ENCODE measurements at regions not wholly inside any gene's neighbourhood (a gene's known extent, or its start where the extent isn't known, plus 50 kb on each side); places are given as distances from the start of the nearest gene placed in this dataset.

DNA sequence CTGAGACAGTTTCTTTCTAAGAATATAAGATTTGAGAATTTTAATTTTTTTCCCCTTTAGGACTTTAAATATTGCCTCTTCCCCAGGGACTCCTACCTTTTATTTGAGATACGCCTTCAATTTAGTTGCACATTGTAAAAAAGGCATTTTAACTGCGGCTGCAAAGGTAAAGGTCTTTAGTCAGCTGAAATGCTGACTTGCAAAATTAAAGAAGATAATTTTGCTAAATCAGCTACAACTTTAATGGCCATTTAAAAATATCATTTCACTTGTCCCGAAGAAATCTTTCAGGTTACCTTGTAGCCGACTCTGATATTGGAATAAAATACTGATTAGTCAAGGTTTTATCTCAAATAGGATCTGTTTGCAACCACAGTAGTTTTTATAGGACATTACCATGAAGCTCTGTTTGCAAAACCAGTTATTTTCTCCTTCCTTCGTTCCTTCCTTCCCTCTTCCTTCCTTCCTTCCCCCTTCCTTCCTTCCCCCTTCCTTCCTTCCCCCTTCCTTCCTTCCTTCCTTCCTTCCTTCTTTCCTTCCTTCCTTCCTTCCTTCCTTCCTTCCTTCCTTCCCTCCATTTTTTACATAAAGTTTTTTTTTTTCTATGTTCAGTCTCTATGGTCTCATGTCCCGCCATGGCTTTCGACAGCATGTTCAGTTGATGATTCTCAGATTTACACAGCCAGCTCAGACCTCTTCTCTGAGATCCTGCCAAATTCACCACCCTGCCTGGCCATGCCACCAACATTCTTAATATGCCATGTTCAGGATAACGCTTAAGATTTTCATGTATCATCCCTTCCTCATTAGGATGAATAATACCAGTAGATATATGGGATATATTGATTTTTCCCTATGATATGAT is 405.4 kb upstream of the PRKX start:
- Histone ChIP-seq H3K27ac (ENCODE audit: low read length) (no peak overlapping the region), H3F3A (ENCODE audit: insufficient read depth, low read length, poor library complexity, severe bottlenecking) (no peaks in the 10 kb centered on the region), H3K36me3 (ENCODE audit: insufficient read depth, low read length) (no peaks in the 10 kb centered on the region), H3K9ac (ENCODE audit: low read length) (no peak overlapping the region), H3K9me2 (ENCODE audit: insufficient read depth, low read length) (no peaks in the 10 kb centered on the region), H4K20me1 (ENCODE audit: insufficient read depth) (no peaks in the 10 kb centered on the region), H3K79me2 (replicated peaks; ENCODE audit: insufficient read depth, low read length) (no peaks in the 10 kb centered on the region), H3K4me2 (ENCODE audit: low read length) (no peak overlapping the region), H3K4me3 (ENCODE audit: low read length) (no peak overlapping the region), H3K27me3 (ENCODE audit: insufficient read depth, low read depth, low read length) (no peaks in the 10 kb centered on the region), H2AFZ (ENCODE audit: low read depth, low read length) (no peak overlapping the region), H3K9me3 (ENCODE audit: low read length) (no peaks in the 10 kb centered on the region)
- TF ChIP-seq, protein P1, sequence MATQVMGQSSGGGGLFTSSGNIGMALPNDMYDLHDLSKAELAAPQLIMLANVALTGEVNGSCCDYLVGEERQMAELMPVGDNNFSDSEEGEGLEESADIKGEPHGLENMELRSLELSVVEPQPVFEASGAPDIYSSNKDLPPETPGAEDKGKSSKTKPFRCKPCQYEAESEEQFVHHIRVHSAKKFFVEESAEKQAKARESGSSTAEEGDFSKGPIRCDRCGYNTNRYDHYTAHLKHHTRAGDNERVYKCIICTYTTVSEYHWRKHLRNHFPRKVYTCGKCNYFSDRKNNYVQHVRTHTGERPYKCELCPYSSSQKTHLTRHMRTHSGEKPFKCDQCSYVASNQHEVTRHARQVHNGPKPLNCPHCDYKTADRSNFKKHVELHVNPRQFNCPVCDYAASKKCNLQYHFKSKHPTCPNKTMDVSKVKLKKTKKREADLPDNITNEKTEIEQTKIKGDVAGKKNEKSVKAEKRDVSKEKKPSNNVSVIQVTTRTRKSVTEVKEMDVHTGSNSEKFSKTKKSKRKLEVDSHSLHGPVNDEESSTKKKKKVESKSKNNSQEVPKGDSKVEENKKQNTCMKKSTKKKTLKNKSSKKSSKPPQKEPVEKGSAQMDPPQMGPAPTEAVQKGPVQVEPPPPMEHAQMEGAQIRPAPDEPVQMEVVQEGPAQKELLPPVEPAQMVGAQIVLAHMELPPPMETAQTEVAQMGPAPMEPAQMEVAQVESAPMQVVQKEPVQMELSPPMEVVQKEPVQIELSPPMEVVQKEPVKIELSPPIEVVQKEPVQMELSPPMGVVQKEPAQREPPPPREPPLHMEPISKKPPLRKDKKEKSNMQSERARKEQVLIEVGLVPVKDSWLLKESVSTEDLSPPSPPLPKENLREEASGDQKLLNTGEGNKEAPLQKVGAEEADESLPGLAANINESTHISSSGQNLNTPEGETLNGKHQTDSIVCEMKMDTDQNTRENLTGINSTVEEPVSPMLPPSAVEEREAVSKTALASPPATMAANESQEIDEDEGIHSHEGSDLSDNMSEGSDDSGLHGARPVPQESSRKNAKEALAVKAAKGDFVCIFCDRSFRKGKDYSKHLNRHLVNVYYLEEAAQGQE (IDR thresholded peaks at IDR 0.05; ENCODE audit: borderline replicate concordance): no peak
- TF ChIP-seq SMC3 (conservative IDR thresholded peaks at IDR 0.05; ENCODE audit: poor library complexity): no peak
- TF ChIP-seq, protein P2, sequence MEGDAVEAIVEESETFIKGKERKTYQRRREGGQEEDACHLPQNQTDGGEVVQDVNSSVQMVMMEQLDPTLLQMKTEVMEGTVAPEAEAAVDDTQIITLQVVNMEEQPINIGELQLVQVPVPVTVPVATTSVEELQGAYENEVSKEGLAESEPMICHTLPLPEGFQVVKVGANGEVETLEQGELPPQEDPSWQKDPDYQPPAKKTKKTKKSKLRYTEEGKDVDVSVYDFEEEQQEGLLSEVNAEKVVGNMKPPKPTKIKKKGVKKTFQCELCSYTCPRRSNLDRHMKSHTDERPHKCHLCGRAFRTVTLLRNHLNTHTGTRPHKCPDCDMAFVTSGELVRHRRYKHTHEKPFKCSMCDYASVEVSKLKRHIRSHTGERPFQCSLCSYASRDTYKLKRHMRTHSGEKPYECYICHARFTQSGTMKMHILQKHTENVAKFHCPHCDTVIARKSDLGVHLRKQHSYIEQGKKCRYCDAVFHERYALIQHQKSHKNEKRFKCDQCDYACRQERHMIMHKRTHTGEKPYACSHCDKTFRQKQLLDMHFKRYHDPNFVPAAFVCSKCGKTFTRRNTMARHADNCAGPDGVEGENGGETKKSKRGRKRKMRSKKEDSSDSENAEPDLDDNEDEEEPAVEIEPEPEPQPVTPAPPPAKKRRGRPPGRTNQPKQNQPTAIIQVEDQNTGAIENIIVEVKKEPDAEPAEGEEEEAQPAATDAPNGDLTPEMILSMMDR (IDR thresholded peaks at IDR 0.05; ENCODE audit: poor library complexity, severe bottlenecking): no peak
- no peak for TF ChIP-seq EP300 (conservative IDR thresholded peaks at IDR 0.05; ENCODE audit: poor library complexity, severe bottlenecking)
- TF ChIP-seq MXI1 (conservative IDR thresholded peaks at IDR 0.05; ENCODE audit: poor library complexity, severe bottlenecking): no peak
- TF ChIP-seq RAD21 (conservative IDR thresholded peaks at IDR 0.05): no peak
- no peak for TF ChIP-seq TAF1 (IDR thresholded peaks at IDR 0.05; ENCODE audit: low read depth)
- TF ChIP-seq EZH2 (IDR thresholded peaks at IDR 0.05; ENCODE audit: borderline replicate concordance, insufficient read depth, low read length, poor library complexity, severe bottlenecking): no peak
- no peak for TF ChIP-seq POLR2AphosphoS5 (IDR thresholded peaks at IDR 0.05)

DNA sequence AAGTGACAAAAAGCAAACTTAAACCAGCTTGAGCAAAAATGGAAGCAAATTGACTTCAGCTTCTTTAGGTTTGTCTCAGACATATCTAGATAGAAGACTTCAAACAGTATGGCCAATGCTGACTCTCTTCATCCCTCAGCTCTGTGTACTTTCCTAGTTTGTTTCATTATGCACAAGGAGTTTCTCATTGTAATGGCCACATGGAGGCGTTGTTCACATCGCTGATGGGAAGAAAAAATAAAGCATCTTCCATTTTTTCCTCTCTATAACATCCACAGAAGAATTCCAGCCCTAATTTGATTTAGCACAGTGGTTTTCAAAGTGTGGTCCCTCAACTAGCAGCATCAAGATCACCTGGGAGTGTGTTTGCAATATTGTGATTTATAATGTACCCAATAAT is 397.5 kb upstream of the PRKX start:
- H4K20me1 ChIP-seq (ENCODE audit: insufficient read depth): no peaks in the 10 kb centered on the region
- H2AFZ ChIP-seq (ENCODE audit: low read depth, low read length): no peak overlapping the region

More for the DNA sequence above, 397.5 kb upstream of the PRKX start:
- no peaks in the 10 kb centered on the region for H3K9me2 ChIP-seq (ENCODE audit: insufficient read depth, low read length)
- TF ChIP-seq EP300 (conservative IDR thresholded peaks at IDR 0.05; ENCODE audit: poor library complexity, severe bottlenecking) (no peak), MXI1 (conservative IDR thresholded peaks at IDR 0.05; ENCODE audit: poor library complexity, severe bottlenecking) (no peak)
- no peak overlapping the region for H3K4me3 ChIP-seq (ENCODE audit: low read length)
- H3K9ac ChIP-seq (ENCODE audit: low read length): no peak overlapping the region
- no peaks in the 10 kb centered on the region for H3K9me3 ChIP-seq (ENCODE audit: low read length)
- H3K4me2 ChIP-seq (ENCODE audit: low read length): no peak overlapping the region
- no peaks in the 10 kb centered on the region for H3K36me3 ChIP-seq (ENCODE audit: insufficient read depth, low read length)
- H3K27ac ChIP-seq (ENCODE audit: low read length): no peak overlapping the region
- no peaks in the 10 kb centered on the region for H3K27me3 ChIP-seq (ENCODE audit: insufficient read depth, low read depth, low read length)
- no peaks in the 10 kb centered on the region for H3F3A ChIP-seq (ENCODE audit: insufficient read depth, low read length, poor library complexity, severe bottlenecking)
- no peaks in the 10 kb centered on the region for H3K79me2 ChIP-seq (replicated peaks; ENCODE audit: insufficient read depth, low read length)

Measured in neural cell (in vitro differentiated cells).